ENCODE measurements at regions not wholly inside any gene's neighbourhood (a gene's known extent, or its start where the extent isn't known, plus 50 kb on each side); places are given as distances from the start of the nearest gene placed in this dataset.

GRCh38 chr6:146903451-146903850 lies 300.8 kb upstream of the STXBP5 start:
- DNase-seq (ENCODE audit: low spot score), result no peak

- no peak for DNase-seq (ENCODE audit: low spot score)
Measured at GRCh38 chr6:146904596-146904995, 299.6 kb upstream of the STXBP5 start.

DNA sequence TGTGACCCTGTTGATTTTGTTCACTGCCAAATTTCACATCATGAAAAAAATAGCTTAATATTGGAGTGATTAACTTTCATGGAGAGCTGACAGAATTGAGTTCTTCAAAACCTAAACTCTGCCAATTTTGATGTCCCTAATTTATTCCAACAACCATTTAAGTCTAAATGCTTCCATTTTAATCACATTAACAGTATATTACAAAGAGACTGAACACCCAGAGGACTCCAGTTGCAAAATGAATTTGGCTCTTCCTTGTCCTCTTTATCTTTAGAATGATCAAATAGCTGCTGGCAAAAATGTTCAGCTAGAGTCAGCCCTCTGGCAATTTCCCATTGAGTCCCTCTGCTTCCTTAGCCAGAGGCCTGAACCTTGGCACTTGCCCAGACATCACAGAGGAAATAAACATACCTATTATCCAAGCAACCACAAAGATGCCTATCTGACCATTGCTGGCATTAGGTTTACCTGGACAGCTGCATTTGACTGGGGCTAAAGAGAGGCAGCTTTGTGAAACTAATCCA lies 299.0 kb upstream of the STXBP5 start:
- DNase-seq (ENCODE audit: low spot score), result no peak

DNA sequence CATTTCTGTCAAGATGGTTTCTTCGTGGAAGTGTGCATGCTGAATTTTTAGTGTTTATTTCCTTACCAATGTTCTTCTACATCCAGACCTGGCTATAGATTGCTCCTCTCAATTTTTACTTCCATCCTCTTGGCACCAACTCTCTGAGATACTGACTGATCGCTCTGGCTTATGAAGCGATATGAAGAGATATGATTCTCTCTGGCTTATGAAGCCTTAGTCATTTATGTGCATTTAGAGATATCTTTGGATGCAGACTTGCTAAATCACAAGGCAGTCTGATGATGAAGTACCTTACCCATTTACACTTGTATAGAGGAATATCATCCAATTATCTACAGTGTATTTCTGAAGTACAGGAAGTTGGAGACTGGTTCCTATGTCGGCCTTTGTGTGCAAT lies 295.4 kb upstream of the STXBP5 start:
- DNase-seq (ENCODE audit: low spot score), result no peak

DNA sequence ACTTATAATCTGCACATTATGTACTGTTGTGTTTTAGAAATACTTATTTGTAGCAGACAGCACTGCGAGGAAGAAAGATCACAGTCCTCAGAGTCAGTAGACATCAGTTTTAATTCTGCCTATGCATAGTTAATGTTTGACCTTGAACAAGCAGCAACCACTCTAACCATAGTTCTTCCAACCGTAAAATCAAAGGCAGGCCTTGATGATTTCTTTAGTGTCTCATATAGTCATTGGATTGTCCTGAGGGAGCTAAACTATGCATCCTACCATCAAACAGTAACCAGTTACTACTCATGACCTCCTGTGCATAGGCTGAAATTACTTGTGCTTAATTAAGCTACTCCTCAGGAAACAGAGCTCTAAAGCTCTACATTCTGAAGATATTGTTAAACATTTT lies 294.8 kb upstream of the STXBP5 start:
- DNase-seq (ENCODE audit: low spot score), result no peak

DNA sequence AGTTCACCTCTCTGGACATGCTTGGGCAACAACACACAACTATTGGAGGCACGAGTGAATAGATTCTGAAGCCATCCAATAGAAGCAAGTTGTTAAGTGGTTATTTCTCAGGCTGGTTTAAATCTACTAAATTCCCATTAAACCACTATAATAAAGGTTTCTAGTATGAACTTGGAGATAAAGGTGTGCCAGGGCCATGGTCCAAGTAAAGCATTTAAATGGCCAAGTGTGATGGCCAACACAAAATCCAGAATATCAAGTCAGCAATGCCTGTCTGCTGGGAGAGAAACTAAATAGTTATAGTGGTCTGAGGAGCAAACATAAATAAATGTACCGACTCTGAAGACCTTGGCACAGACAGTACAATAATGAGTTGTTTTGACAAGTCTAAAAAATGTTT lies 294.3 kb upstream of the STXBP5 start:
- no peak for DNase-seq (ENCODE audit: low spot score)

DNA sequence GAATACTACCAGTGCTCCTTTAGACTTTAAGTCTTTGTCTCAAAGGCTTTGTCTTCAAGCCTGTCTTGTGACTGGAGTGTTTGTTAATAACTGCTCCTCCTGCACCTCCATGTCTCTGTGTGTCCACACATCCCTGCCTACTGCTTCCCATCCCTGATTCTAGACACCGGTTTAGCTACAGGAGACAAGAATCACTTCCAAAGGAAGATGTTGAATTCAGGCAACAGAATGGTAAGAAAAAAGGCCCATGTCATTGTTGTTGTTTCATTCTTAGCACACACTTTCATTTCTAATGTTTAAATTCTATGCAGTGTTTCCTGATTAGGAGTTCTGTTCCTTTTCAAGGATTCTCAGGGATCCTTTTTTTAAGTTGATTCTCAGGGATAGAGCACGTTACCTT lies 293.6 kb upstream of the STXBP5 start:
- DNase-seq (ENCODE audit: low spot score), result no peak

DNA sequence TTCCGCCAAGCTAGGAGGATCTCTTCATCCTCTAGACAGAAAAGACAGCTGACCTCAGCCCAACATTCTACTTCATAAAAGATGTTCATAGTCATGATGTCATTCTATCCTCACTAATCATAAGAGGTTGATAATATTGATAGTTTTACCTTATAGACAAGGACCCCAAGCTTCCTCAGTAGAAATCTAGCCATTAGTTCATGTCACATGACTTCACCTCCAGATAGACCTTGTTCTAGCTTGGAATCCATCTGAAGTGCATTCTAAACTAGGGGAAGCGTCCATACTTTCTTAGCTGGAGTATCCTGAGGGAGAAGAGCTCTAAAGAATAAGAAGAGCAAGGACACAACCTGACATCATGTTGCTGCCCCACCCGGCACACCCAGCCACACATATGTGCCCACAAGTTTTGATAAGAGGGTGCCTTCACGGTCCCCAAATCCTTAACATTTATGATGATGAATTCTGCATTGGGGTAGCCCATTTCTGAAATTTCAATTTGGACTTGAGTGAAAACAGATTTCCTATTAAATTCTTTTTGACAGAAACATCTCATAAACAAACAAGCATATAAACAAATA lies 292.5 kb upstream of the STXBP5 start:
- no peak for DNase-seq (ENCODE audit: low spot score)

GRCh38 chr6:146912730-146913685 lies 291.2 kb upstream of the STXBP5 start:
- no peak for DNase-seq (ENCODE audit: low spot score)

- no peak for DNase-seq (ENCODE audit: low spot score)
Measured at GRCh38 chr6:146913842-146914488, 290.3 kb upstream of the STXBP5 start.

GRCh38 chr6:146914489-146915483 lies 289.4 kb upstream of the STXBP5 start:
- no peak for DNase-seq (ENCODE audit: low spot score)

- DNase-seq (ENCODE audit: low spot score), result no peak
Measured at GRCh38 chr6:146915671-146916127, 288.5 kb upstream of the STXBP5 start.

GRCh38 chr6:146916435-146917025 lies 287.7 kb upstream of the STXBP5 start:
- no peak for DNase-seq (ENCODE audit: low spot score)

- DNase-seq (ENCODE audit: low spot score), result no peak
Measured at GRCh38 chr6:146917182-146917581, 287.0 kb upstream of the STXBP5 start.

- no peak for DNase-seq (ENCODE audit: low spot score)
Measured at GRCh38 chr6:146917979-146918378, 286.2 kb upstream of the STXBP5 start.

DNA sequence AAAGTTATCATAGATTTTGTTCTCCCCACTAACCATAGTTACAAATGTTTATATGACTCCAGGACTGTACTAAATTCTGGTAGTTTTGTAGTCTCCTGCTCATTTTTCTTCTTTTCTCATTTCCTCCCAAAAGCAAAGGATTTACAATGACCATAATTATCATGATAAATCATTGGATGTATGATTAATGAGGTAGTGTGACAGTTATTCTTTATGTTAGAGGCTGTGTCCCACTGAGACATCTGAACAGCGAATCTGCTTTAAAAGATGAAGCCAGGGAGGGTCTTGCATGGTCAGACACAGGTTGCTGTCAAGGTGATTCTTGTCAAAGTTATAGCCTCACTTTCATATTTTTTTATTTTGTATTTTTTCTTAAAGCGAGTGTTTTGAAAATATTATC lies 285.2 kb upstream of the STXBP5 start:
- no peak for DNase-seq (ENCODE audit: low spot score)

DNA sequence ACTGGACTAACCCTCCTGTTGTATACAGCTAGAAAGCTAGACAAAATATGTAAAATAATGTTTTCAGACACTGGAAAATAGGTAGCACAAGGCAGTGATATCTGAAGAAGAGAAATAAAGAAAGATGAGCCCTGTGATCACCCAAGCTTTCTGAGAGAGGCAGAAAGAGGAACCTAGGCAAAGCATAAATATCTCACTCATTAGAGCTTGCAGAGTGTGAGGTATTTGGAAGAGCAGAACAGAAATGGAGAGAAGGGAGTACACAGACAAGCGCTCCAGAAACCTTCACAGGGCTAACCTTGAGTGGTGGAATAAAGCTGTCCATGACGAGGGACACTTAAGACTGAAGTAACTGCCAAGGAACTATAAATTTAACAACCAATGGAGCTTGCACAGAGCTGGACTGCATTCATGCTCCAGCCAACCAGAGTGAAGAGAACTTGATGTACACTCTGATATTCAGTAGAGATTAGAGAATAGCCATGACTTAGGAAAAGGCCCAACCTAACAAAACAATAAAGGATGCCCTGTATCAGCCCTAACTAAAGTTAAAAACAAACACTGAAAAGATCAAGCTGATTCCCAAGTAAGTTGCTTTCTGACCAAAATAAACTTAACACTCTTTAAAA lies 280.9 kb upstream of the STXBP5 start:
- DNase-seq (ENCODE audit: low spot score), result no peak

- DNase-seq (ENCODE audit: low spot score), result no peak
Measured at GRCh38 chr6:146925846-146926245, 278.4 kb upstream of the STXBP5 start.

DNA sequence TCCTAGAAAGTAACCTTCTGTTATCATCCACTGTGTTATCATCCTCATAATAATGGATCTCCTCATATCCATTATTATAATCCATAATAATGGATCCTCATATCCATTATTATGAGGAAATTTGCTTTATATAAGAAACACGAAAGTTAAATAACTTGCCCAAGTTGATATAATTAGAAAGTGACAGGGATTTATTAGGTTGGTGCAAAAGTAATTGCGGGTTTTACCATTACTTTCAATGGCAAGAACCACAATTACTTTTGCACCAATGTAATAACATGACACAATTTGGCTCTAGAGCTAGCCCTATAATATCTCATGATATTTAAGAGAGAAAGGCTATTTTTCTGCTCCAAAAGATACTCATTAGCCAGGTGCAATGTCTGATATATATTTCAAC lies 275.7 kb upstream of the STXBP5 start:
- no peak for DNase-seq (ENCODE audit: low spot score)

DNA sequence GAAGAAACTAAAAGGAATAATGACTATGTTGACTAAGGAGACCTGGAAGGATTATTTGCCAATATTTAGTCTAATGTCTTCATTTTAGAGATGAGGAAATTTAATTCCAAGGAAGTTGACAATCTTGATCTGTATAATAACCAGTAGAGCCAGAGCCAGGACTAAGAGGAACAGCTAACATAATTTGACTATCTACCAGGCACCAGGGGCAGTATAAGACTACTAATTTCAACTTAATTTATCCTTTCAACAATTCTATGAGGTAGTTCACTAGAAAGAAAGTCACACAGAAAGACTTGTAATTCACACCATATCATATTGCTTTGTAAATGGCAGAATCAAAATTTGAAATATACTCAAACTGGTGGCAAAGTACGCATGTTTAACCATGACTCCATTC lies 273.0 kb upstream of the STXBP5 start:
- no peak for DNase-seq (ENCODE audit: low spot score)

GRCh38 chr6:146937316-146937715 lies 266.9 kb upstream of the STXBP5 start:
- no peak for DNase-seq (ENCODE audit: low spot score)
